OCI-LY1 (cell line): ENCODE measurements at regions not wholly inside any gene's neighbourhood (a gene's known extent, or its start where the extent isn't known, plus 50 kb on each side); places are given as distances from the start of the nearest gene placed in this dataset.
A peak's percentile ranks its signal among the peaks of the same experiment; 100 is the strongest.

Experiments
- H2AFZ ChIP-seq: fragments of 200-600 bp; sonication (generic), shearing (Covaris generic); 2 replicates; pipeline ENCODE4 v1.6.0; 2014; ENCODE audit warnings: antibody characterized with exemption, mild to moderate bottlenecking, low read length
- H3F3A ChIP-seq: fragments of 200-600 bp; sonication (generic), shearing (Covaris generic); 2 replicates; pipeline ENCODE4 v1.6.0; 2014; ENCODE audit warnings: mild to moderate bottlenecking, antibody characterized with exemption, low read length, moderate library complexity; ENCODE audit not compliant: insufficient read depth
- H3K27ac ChIP-seq: fragments of 200-600 bp; sonication (generic); 2 replicates; pipeline ENCODE4 v1.5.1; 2014; ENCODE audit warnings: low read length, mixed run types, mild to moderate bottlenecking, low read depth; ENCODE audit not compliant: poor library complexity, severe bottlenecking
- H3K27me3 ChIP-seq: fragments of 200-600 bp; sonication (generic); 2 replicates; pipeline ENCODE4 v1.6.0; 2014; ENCODE audit warnings: antibody characterized with exemption, mild to moderate bottlenecking, low read length, moderate library complexity; ENCODE audit not compliant: insufficient read depth
- H3K36me3 ChIP-seq: fragments of 200-600 bp; sonication (generic); 2 replicates; pipeline ENCODE4 v1.6.1; 2014; ENCODE audit warnings: mild to moderate bottlenecking, antibody characterized with exemption, low read length, moderate library complexity, mixed read lengths; ENCODE audit not compliant: insufficient read depth
- H3K4me1 ChIP-seq: fragments of 200-600 bp; sonication (generic); 2 replicates; pipeline ENCODE4 v1.5.1; 2014; ENCODE audit warnings: mild to moderate bottlenecking, low read length, moderate library complexity; ENCODE audit not compliant: insufficient read depth, severe bottlenecking
- H3K4me2 ChIP-seq: fragments of 200-600 bp; sonication (generic), shearing (Covaris generic); 2 replicates; pipeline ENCODE4 v1.6.1; 2014; ENCODE audit warnings: low read length
- H3K4me3 ChIP-seq: fragments of 200-600 bp; sonication (generic); 2 replicates; pipeline ENCODE4 v1.5.1; 2014; ENCODE audit warnings: low read length, low read depth, mild to moderate bottlenecking, mixed read lengths; ENCODE audit not compliant: poor library complexity, severe bottlenecking
- H3K79me2 ChIP-seq: fragments of 200-600 bp; shearing (Covaris generic); 2 replicates; pipeline ENCODE4 v1.6.1; 2016; ENCODE audit warnings: mixed run types, low read length, mixed read lengths; ENCODE audit not compliant: insufficient read depth
- H3K9ac ChIP-seq: fragments of 200-600 bp; sonication (generic), shearing (Covaris generic); 2 replicates; pipeline ENCODE4 v1.6.1; 2014; ENCODE audit warnings: mild to moderate bottlenecking, low read length, mixed read lengths
- H3K9me2 ChIP-seq: fragments of 200-600 bp; sonication (generic), shearing (Covaris generic); 2 replicates; pipeline ENCODE4 v1.6.1; 2014; ENCODE audit warnings: low read depth, mild to moderate bottlenecking, low read length, mixed read lengths
- H3K9me3 ChIP-seq: fragments of 200-600 bp; shearing (Covaris generic); 2 replicates; pipeline ENCODE4 v1.6.1; 2014; ENCODE audit warnings: low read length, mixed read lengths
- H4K20me1 ChIP-seq: fragments of 200-600 bp; sonication (generic), shearing (Covaris generic); 2 replicates; pipeline ENCODE4 v1.6.0; 2016; ENCODE audit warnings: mild to moderate bottlenecking, low read length; ENCODE audit not compliant: insufficient read depth
- CTCF ChIP-seq: fragments of 200-600 bp; sonication (generic), shearing (Covaris generic); IDR thresholded peaks from 2 replicates; pipeline ENCODE4 v1.5.1; 2017; ENCODE audit warnings: mild to moderate bottlenecking, antibody characterized with exemption, low read length, moderate library complexity, mixed read lengths
- EZH2 ChIP-seq: fragments of 200-600 bp; sonication (generic), shearing (Covaris generic); IDR thresholded peaks from 2 replicates; pipeline ENCODE4 v1.8.0; 2017; ENCODE audit warnings: borderline replicate concordance, mixed run types, mild to moderate bottlenecking, antibody characterized with exemption, low read length, moderate library complexity, mixed read lengths

GRCh38 chr4:166680796-166681195 lies 553.5 kb downstream of the SPOCK3 start:
- Histone ChIP-seq H3K36me3 (no peaks in the 10 kb centered on the region), H3K4me1 (peaks cover 58% of the 10 kb centered on the region), H3K79me2 (no peaks in the 10 kb centered on the region), H3K27ac (peak overlapping the region; percentile 46), H3K4me2 (no peak overlapping the region), H3F3A (no peaks in the 10 kb centered on the region), H3K4me3 (no peak overlapping the region), H3K9ac (no peak overlapping the region), H3K9me2 (no peaks in the 10 kb centered on the region), H3K27me3 (no peaks in the 10 kb centered on the region), H3K9me3 (0 out of 2 replicates have a peak, but pooled peaks cover 3% of the 10 kb centered on the region), H4K20me1 (no peaks in the 10 kb centered on the region), H2AFZ (no peak overlapping the region)
- TF ChIP-seq EZH2 (no peak), CTCF (no peak)

- Histone ChIP-seq H4K20me1 (no peaks in the 10 kb centered on the region), H3K79me2 (no peaks in the 10 kb centered on the region), H3K9me2 (no peaks in the 10 kb centered on the region), H2AFZ (no peak overlapping the region), H3K9me3 (no peaks in the 10 kb centered on the region), H3K4me3 (no peak overlapping the region), H3K27ac (no peak overlapping the region), H3K9ac (no peak overlapping the region), H3K4me2 (no peak overlapping the region), H3K27me3 (no peaks in the 10 kb centered on the region), H3K36me3 (no peaks in the 10 kb centered on the region), H3K4me1 (peaks cover 72% of the 10 kb centered on the region), H3F3A (no peaks in the 10 kb centered on the region)
- TF ChIP-seq EZH2 = no peak
- TF ChIP-seq CTCF = no peak
Measured at GRCh38 chr4:166682200-166682599, 552.1 kb downstream of the SPOCK3 start.
